ENCODE measurements at regions not wholly inside any gene's neighbourhood (a gene's known extent, or its start where the extent isn't known, plus 50 kb on each side); places are given as distances from the start of the nearest gene placed in this dataset.
A peak's percentile ranks its signal among the peaks of the same experiment; 100 is the strongest.

DNA sequence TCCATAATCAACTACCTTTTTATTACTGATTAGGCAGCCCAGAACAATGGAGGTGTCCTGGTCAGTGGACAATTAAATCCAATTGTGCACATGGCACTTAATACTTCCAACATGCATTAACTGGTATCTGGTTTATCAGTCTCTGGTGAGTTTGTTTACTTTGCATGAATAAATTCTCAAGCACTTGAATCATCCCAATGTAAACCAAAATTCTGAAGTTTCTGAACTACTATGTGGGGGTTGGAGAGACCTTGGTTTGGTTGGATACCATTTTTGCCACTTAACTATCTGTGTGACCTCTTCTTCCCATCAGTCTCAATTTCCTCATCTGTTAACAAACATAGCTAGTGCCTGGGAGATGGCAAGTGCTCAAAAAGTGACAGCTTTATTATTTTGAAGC, 70.5 kb upstream of the MAP4 start:
- Histone ChIP-seq H3K4me1 (replicated peaks in 1 of 2; ENCODE audit: control insufficient read depth in 2 of 2, insufficient read depth in 2 of 2, low read length in 2 of 2) (peaks cover 20 to 28% of the 10 kb centered on the region in 2 experiments), H3K36me3 (ENCODE audit: control insufficient read depth, insufficient read depth, low read length) (peaks cover 22% of the 10 kb centered on the region; the same call in 2 of the 3 replicates), H2AFZ (ENCODE audit: low read depth, low read length) (no peak overlapping the region), H3K4me2 (ENCODE audit: insufficient read depth, low read length) (peak overlapping the region; percentile 99), H3K9me3 (replicated peaks; ENCODE audit: control insufficient read depth, insufficient read depth, low read depth, low read length) (no peaks in the 10 kb centered on the region), H3K4me3 (peak overlapping the region; percentile 95; the same call in 1 of the 2 replicates), H4K20me1 (replicated peaks; ENCODE audit: control insufficient read depth, insufficient read depth, low read length) (0 out of 2 replicates have a peak, but pooled peaks cover 6% of the 10 kb centered on the region), H3K27me3 (ENCODE audit: control insufficient read depth in 2 of 2, insufficient read depth in 2 of 2, low read length in 2 of 2) (no peaks in the 10 kb centered on the region), H3K79me2 (ENCODE audit: control insufficient read depth, insufficient read depth, low read length) (peaks cover 74% of the 10 kb centered on the region), H3K9me1 (ENCODE audit: control insufficient read depth, insufficient read depth, low read length) (no peaks in the 10 kb centered on the region), H3K9ac (ENCODE audit: insufficient read depth in 1 of 2, low read depth in 2 of 2, low read length in 2 of 2) (peak overlapping the region in 1 of 2 experiments; percentile 94; a peak in 1 of 4 replicates), H3K27ac (ENCODE audit: extremely low read depth, low read depth, low read length) (peak overlapping the region; percentile 97; the same call in 2 of the 3 replicates)
- ATAC-seq: no peak
- intact Hi-C loops (cut with micrococcal nuclease) (loop anchor here (5.0 kb wide), 3 partner anchors 69 to 94 kb away; partner anchors contain the start of gene MAP4), in situ Hi-C loops (cut with MboI) (no loop called here)
- ChIA-PET CTCF (ENCODE audit: low intra/inter-chr PET ratio) (no interaction called here), POLR2A (interaction anchor here (0.6 to 2.6 kb wide), 10 partner anchors 9 to 249 kb away, joined by 3 to 16 read pairs (median 4); partner anchors contain the start of gene MAP4)
- BruUV-seq (replicated peaks): no TSS peak
- no peak for TF ChIP-seq DIDO1 (tag; IDR thresholded peaks at IDR 0.05; ENCODE audit: low read depth)
- TF ChIP-seq, protein P1, sequence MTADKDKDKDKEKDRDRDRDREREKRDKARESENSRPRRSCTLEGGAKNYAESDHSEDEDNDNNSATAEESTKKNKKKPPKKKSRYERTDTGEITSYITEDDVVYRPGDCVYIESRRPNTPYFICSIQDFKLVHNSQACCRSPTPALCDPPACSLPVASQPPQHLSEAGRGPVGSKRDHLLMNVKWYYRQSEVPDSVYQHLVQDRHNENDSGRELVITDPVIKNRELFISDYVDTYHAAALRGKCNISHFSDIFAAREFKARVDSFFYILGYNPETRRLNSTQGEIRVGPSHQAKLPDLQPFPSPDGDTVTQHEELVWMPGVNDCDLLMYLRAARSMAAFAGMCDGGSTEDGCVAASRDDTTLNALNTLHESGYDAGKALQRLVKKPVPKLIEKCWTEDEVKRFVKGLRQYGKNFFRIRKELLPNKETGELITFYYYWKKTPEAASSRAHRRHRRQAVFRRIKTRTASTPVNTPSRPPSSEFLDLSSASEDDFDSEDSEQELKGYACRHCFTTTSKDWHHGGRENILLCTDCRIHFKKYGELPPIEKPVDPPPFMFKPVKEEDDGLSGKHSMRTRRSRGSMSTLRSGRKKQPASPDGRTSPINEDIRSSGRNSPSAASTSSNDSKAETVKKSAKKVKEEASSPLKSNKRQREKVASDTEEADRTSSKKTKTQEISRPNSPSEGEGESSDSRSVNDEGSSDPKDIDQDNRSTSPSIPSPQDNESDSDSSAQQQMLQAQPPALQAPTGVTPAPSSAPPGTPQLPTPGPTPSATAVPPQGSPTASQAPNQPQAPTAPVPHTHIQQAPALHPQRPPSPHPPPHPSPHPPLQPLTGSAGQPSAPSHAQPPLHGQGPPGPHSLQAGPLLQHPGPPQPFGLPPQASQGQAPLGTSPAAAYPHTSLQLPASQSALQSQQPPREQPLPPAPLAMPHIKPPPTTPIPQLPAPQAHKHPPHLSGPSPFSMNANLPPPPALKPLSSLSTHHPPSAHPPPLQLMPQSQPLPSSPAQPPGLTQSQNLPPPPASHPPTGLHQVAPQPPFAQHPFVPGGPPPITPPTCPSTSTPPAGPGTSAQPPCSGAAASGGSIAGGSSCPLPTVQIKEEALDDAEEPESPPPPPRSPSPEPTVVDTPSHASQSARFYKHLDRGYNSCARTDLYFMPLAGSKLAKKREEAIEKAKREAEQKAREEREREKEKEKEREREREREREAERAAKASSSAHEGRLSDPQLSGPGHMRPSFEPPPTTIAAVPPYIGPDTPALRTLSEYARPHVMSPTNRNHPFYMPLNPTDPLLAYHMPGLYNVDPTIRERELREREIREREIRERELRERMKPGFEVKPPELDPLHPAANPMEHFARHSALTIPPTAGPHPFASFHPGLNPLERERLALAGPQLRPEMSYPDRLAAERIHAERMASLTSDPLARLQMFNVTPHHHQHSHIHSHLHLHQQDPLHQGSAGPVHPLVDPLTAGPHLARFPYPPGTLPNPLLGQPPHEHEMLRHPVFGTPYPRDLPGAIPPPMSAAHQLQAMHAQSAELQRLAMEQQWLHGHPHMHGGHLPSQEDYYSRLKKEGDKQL (CRISPR knock-in tag; IDR thresholded peaks at IDR 0.05; ENCODE audit: borderline replicate concordance): peak; percentile 21; the same call in 1 of the 2 replicates
- peak in 1 of 4 experiments; percentile 12 for DNase-seq (ENCODE audit: extremely low read depth in 1 of 4, low spot score in 3 of 4)
- FAIRE-seq: no peak
